ENCODE measurements at regions not wholly inside any gene's neighbourhood (a gene's known extent, or its start where the extent isn't known, plus 50 kb on each side); places are given as distances from the start of the nearest gene placed in this dataset.

- no peak overlapping the region for H3K4me3 ChIP-seq (ENCODE audit: control insufficient read depth in 2 of 3, extremely low read depth in 1 of 3, insufficient read depth in 2 of 3, low read depth in 1 of 3, low read length in 3 of 3)
- H3K36me3 ChIP-seq (ENCODE audit: control insufficient read depth in 2 of 2, extremely low read depth in 1 of 2, insufficient read depth in 2 of 2, low read length in 2 of 2): no peaks in the 10 kb centered on the region
- H3K27ac ChIP-seq (ENCODE audit: control insufficient read depth, insufficient read depth, low read length): no peak overlapping the region
- H3K27me3 ChIP-seq (ENCODE audit: control insufficient read depth, extremely low read depth, insufficient read depth, low read length): no peaks in the 10 kb centered on the region
- no peak overlapping the region for H3K9ac ChIP-seq (ENCODE audit: control insufficient read depth, extremely low read depth, insufficient read depth, low read length)
- no peak overlapping the region for H3K4me2 ChIP-seq (ENCODE audit: control insufficient read depth, extremely low read depth, insufficient read depth, low read depth, low read length)
- no peak overlapping the region for H2AFZ ChIP-seq (ENCODE audit: control insufficient read depth, low read length)
- FAIRE-seq (no peak), DNase-seq (ENCODE audit: low read depth, low spot score) (no peak)
- no peaks in the 10 kb centered on the region for H4K20me1 ChIP-seq (ENCODE audit: control insufficient read depth, extremely low read depth, insufficient read depth, low read length)
- H3K79me2 ChIP-seq (ENCODE audit: control insufficient read depth, insufficient read depth, low read length): no peaks in the 10 kb centered on the region
- H3K9me1 ChIP-seq (ENCODE audit: control insufficient read depth, extremely low read depth, insufficient read depth, low read length): no peaks in the 10 kb centered on the region
- no peaks in the 10 kb centered on the region for H3K9me3 ChIP-seq (ENCODE audit: control insufficient read depth, low read depth, low read length)
- peaks cover 53% of the 10 kb centered on the region for H3K4me1 ChIP-seq (ENCODE audit: control insufficient read depth, extremely low read depth, insufficient read depth, low read length)
- no peak for TF ChIP-seq EZH2 (IDR thresholded peaks at IDR 0.05; ENCODE audit: low read length)
- dilution Hi-C loops (cut with MboI; ENCODE audit: extremely low pct_ligation_motif_present, low sequenced_read_pairs): no loop called here
These were observed 261.1 kb upstream of the IL12A start for GRCh38 chr3:159727506-159727905.

- Histone ChIP-seq H3K27me3 (ENCODE audit: control insufficient read depth, extremely low read depth, insufficient read depth, low read length) (no peaks in the 10 kb centered on the region), H3K36me3 (ENCODE audit: control insufficient read depth in 2 of 2, extremely low read depth in 1 of 2, insufficient read depth in 2 of 2, low read length in 2 of 2) (no peaks in the 10 kb centered on the region), H3K27ac (ENCODE audit: control insufficient read depth, insufficient read depth, low read length) (no peak overlapping the region), H3K4me3 (ENCODE audit: control insufficient read depth in 2 of 3, extremely low read depth in 1 of 3, insufficient read depth in 2 of 3, low read depth in 1 of 3, low read length in 3 of 3) (no peak overlapping the region), H3K4me2 (ENCODE audit: control insufficient read depth, extremely low read depth, insufficient read depth, low read depth, low read length) (peak overlapping the region; percentile 0), H4K20me1 (ENCODE audit: control insufficient read depth, extremely low read depth, insufficient read depth, low read length) (no peaks in the 10 kb centered on the region), H3K9me1 (ENCODE audit: control insufficient read depth, extremely low read depth, insufficient read depth, low read length) (no peaks in the 10 kb centered on the region), H3K4me1 (ENCODE audit: control insufficient read depth, extremely low read depth, insufficient read depth, low read length) (peaks cover 48% of the 10 kb centered on the region), H3K9me3 (ENCODE audit: control insufficient read depth, low read depth, low read length) (no peaks in the 10 kb centered on the region), H3K79me2 (ENCODE audit: control insufficient read depth, insufficient read depth, low read length) (no peaks in the 10 kb centered on the region), H2AFZ (ENCODE audit: control insufficient read depth, low read length) (peak overlapping the region; percentile 83), H3K9ac (ENCODE audit: control insufficient read depth, extremely low read depth, insufficient read depth, low read length) (no peak overlapping the region)
- DNase-seq (ENCODE audit: low read depth, low spot score) (no peak), FAIRE-seq (peak; percentile 73)
- dilution Hi-C loops (cut with MboI; ENCODE audit: extremely low pct_ligation_motif_present, low sequenced_read_pairs): no loop called here
- TF ChIP-seq EZH2 (IDR thresholded peaks at IDR 0.05; ENCODE audit: low read length): no peak
- TF ChIP-seq, protein P1, sequence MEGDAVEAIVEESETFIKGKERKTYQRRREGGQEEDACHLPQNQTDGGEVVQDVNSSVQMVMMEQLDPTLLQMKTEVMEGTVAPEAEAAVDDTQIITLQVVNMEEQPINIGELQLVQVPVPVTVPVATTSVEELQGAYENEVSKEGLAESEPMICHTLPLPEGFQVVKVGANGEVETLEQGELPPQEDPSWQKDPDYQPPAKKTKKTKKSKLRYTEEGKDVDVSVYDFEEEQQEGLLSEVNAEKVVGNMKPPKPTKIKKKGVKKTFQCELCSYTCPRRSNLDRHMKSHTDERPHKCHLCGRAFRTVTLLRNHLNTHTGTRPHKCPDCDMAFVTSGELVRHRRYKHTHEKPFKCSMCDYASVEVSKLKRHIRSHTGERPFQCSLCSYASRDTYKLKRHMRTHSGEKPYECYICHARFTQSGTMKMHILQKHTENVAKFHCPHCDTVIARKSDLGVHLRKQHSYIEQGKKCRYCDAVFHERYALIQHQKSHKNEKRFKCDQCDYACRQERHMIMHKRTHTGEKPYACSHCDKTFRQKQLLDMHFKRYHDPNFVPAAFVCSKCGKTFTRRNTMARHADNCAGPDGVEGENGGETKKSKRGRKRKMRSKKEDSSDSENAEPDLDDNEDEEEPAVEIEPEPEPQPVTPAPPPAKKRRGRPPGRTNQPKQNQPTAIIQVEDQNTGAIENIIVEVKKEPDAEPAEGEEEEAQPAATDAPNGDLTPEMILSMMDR (optimal IDR thresholded peaks at IDR 0.05 in 1 of 3, IDR thresholded peaks at IDR 0.05 in 1 of 3, conservative IDR thresholded peaks at IDR 0.05 in 1 of 3; ENCODE audit: extremely low read depth in 1 of 3, insufficient read depth in 2 of 3, low read length in 3 of 3): peak; percentile 15 to 49 (median 15)
These were observed 257.4 kb upstream of the IL12A start for GRCh38 chr3:159731254-159731653.
